ENCODE measurements at regions not wholly inside any gene's neighbourhood (a gene's known extent, or its start where the extent isn't known, plus 50 kb on each side); places are given as distances from the start of the nearest gene placed in this dataset.
A peak's percentile ranks its signal among the peaks of the same experiment; 100 is the strongest.
"Not testable (repeated sequence)": the region's sequence is repeated elsewhere in the genome, so short reads cannot be mapped to it uniquely, and the experiment has no call there.

- no peak for DNase-seq
Observed at GRCh38 chr20:48530957-48531356, 296.8 kb downstream of the PREX1 start.

DNA sequence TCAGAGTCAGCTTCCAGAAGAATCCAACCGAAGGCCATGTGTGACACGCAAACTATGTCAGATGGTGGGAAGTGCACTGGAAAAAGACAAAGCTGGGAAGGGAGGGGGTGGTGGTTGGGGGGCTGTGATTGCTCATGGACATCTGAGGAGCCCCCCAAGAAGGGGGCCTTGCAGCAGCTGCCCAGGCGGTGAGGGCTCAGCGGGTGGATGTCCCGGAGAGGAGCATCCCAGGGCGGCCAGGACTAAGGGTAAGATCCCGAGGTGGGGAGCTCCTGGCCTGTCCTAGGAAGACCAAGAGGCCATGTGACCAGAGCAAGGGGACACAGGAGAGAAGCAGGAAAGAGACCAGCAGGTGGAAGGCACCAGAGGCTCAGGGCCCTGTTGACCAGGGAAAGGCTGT lies 299.5 kb downstream of the PREX1 start:
- no peak for DNase-seq

DNA sequence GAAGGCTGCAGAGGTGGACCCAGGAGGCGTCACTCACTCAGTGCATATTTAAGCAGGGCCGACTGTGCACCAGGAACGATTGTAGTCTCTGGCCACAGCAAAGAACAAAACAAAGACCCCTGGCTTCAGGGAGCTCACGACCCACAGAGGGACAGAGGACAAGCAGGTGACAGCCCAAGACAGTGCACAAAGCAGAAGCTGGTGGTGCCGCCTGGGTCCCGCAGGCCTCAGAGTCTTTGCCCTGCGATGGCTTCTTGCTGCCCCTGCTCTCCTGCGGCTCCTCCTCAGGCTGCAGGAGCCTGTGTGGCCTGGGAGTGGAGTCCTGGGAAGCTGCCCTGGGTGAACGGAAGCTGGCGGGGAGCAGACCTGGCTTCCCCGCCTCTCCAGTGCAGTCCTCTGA lies 300.0 kb downstream of the PREX1 start:
- no peak for DNase-seq

GRCh38 chr20:48526936-48527335 lies 300.9 kb downstream of the PREX1 start:
- DNase-seq, result no peak

GRCh38 chr20:48525400-48525799 lies 302.4 kb downstream of the PREX1 start:
- DNase-seq, result no peak

DNA sequence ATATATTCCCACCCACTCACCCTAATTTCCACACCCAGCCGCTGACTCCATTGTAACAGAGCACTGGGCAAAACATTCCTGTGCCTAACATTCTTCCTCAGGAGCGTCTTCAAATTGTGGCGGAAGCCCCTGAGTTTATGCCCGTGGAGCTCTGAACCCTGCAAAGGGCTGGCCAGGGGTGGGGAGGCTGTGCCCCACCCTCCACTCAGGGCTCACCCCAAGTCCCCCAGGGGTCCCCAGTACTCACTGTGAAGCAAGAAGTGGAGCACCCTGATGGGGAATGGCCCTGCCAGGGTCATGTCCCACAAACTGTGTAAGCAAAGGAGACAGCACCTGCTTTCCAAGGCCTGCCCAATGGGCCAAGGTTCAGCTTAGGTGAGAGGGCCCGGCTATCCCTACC lies 303.2 kb downstream of the PREX1 start:
- DNase-seq, result no peak

- DNase-seq, result no peak
Observed at GRCh38 chr20:48523191-48523995, 304.4 kb downstream of the PREX1 start.

DNA sequence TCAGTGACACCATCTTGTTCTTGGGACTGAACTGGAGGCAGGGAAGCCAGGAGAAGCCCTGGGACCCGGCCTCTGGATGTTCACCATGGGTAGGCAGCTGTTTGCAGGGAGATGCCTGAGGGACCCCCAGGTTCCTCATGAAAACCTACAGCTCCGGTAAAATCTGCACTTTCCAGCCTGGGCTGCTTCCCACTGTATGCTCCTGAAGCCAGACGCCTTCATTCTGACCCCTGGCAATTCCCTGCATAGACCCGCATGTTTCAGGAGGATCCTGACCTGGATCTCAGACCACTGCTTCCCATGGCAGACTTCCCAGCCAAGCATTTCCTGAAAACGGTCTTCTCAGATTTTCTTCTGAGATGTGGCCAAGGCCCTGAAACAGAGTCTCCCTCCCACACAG lies 306.7 kb downstream of the PREX1 start:
- DNase-seq, result no peak

DNA sequence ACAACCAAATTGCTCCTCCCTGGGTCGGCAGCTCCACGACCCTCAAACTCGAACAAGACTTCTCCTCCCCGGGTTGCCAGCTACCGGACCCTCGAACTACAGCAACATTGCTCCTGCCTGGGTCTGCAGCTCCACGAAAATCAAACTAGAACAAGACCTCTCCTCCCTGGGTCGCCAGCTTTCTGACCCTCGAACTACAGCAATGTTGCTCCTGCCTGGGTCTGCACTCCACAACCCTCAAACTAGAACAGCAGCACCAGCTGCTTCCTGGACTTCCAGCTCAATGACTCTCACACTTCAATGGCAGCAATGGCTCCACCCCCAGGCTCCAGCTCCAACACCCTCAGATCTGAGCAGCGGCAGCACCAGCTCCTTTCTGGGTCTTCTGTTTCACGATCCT lies 311.6 kb downstream of the PREX1 start:
- DNase-seq, result peak; percentile 47

DNA sequence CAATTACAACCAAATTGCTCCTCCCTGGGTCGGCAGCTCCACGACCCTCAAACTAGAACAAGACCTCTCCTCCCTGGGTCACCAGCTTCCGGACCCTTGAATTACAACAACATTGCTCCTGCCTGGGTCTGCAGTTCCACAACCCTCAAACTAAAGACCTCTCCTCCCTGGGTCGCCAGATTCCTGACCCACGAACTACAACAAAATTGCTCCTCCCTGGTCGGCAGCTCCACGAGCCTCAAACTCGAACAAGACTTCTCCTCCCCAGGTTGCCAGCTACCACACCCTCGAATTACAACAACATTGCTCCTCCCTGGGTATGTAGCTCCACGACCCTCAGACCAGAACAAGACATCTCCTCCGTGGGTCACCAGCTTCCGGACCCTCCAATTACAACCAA lies 313.2 kb downstream of the PREX1 start:
- DNase-seq, result not testable (repeated sequence)

DNA sequence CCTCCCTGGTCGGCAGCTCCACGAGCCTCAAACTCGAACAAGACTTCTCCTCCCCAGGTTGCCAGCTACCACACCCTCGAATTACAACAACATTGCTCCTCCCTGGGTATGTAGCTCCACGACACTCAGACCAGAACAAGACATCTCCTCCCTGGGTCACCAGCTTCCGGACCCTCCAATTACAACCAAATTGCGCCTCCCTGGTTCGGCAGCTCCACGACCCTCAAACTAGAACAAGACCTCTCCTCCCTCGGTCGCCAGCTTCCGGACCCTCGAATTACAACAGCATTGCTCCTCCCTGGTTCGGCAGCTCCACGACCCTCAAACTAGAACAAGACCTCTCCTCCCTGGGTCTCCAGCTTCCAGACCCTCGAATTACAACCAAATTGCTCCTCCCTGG lies 315.3 kb downstream of the PREX1 start:
- DNase-seq, result not testable (repeated sequence)

DNA sequence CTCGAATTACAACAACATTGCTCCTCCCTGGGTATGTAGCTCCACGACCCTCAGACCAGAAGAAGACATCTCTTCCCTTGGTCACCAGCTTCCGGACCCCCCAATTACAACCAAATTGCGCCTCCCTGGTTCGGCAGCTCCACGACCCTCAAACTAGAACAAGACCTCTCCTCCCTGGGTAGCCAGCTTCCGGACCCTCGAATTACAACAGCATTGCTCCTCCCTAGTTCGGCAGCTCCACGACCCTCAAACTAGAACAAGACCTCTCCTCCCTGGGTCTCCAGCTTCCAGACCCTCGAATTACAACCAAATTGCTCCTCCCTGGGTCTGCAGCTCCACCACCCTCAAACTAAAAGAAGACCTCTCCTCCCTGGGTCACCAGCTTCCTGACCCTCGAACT lies 322.7 kb downstream of the PREX1 start:
- not testable (repeated sequence) for DNase-seq

DNA sequence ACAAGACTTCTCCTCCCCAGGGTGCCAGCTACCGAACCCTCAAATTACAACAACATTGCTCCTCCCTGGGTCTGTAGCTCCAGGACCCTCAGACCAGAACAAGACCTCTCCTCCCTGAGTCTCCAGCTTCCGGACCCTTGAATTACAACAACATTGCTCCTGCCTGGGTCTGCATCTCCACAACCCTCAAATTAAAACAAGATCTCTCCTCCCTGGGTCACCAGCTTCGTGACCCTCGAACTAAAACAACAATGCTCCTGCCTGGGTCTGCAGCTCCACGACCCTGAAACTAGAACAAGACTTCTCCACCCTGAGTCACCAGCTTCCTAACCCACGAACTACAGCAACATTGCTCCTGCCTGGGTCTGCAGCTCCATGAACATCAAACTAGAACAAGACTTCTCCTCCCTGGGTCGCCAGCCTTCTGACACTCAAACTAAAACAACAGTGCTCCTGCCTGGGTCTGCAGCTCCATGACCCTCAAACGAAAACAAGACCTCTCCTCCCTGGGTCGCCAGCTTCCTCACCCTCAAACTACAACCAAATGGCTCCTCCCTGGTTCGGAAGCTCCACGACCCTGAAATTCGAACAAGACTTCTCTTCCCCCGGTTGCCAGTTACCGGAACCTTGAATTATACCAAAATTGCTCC lies 324.5 kb downstream of the PREX1 start:
- no peak for DNase-seq

GRCh38 chr20:48502758-48503157 lies 325.0 kb downstream of the PREX1 start:
- no peak for DNase-seq

DNA sequence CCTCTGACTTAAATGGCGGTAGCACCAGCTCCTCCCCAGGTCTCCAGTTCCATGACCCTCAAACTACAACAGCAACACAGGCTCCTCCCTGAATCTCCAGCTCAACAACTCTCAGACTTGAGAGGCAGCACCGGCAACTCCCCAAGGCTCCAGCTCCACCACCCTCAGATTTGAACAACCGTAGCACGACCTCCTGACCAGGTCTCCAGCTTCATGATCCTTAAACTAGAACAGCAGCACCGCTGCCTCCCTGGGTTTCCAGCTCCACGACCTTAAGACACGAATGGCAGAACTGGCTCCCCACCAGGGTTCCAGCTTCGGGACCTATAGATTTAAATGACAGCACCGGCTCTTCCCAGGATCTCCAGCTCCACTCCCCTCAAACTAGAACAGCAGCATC lies 325.8 kb downstream of the PREX1 start:
- DNase-seq, result no peak

- not testable (repeated sequence) for DNase-seq
Observed at GRCh38 chr20:48500900-48501299, 326.9 kb downstream of the PREX1 start.

GRCh38 chr20:48498939-48499338 lies 328.9 kb downstream of the PREX1 start:
- DNase-seq, result not testable (repeated sequence)

- not testable (repeated sequence) for DNase-seq
Observed at GRCh38 chr20:48498125-48498524, 329.7 kb downstream of the PREX1 start.

DNA sequence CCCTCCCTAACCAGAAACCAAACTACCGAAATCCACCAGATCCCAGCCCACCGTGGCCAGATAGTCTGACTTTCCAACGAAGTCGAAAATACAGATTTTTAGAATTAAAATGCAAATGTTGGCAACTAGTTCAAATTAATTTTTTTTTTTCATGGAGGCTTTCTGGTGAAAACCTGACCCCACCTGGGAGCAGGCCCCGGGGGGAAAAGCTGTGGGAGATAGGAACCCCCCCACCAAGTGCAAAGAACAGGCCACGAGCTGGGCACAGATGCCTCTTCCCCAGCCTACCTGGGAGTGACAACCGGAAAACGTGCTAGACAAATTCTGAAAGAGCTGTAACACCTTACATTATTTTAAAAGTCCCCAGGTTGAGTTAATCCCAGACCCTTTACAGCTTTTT lies 333.8 kb downstream of the PREX1 start:
- no peak for DNase-seq

DNA sequence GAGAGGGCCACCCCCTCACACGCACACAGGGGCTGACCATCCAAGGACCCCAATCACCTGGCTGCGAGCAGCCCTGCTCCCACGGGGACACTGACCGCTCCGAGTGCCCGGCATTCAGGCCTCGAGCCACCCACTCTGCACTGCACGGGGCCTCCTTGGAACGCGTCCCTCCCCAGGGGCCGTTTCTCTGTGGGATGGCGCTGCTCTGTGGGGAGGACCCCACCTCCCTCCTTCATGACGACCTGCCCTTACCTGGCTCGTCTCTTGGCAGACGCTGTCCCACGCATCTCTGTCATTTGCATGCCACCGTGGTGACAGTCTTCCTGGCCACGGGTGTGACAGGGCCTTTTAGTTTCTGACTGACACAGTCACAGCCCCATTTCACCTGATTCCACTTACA lies 334.5 kb downstream of the PREX1 start:
- not testable (repeated sequence) for DNase-seq

DNA sequence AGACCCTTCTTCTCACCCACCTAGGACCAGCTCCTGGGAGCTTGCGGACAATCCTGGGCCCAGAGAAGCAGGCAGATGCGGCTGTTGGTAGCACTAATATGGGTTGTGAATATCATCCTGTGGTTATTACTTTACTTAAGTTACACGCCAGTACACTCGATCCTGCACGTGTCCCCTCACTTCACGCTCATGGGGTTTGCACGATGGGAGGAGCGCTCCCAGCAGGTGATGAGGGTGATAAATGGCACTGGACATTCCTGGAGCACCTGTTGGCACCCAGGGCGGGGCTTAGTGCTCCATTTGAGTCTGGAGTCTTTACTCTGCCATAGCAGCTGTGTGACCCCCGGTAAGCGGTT lies 335.1 kb downstream of the PREX1 start:
- DNase-seq, result no peak

DNA sequence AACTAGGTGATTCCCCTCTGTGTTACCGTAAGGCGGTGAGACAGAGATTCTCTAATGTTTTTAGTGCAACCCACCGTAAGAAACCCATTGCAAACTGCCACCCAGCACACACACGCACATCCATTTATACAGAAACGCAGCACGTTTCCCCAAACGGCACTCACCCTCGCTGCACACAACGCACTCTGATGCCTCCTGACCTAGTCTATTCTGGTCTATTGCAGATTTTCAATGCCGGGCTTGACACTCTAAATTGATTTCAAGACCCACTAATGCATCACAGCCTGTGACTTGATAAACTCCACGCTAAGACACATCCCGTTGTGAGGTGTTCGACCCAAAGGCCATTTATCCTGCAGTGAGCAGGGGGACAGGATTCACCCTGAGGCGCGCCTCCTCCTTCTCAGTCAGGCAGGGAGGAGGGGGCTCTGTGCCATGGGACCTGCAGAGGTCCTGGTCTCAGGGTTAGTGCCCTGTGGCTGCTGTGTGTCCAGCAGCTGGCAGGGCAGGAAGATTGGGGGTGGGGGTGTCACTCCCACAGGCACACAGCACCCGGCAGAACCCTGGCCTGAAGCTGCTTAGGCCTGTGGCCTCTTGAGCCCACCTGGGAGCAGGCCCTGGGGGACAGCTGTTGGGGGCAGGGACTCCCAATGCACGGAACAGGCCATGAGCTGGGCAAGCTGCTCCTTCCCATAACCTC lies 335.6 kb downstream of the PREX1 start:
- no peak for DNase-seq

DNA sequence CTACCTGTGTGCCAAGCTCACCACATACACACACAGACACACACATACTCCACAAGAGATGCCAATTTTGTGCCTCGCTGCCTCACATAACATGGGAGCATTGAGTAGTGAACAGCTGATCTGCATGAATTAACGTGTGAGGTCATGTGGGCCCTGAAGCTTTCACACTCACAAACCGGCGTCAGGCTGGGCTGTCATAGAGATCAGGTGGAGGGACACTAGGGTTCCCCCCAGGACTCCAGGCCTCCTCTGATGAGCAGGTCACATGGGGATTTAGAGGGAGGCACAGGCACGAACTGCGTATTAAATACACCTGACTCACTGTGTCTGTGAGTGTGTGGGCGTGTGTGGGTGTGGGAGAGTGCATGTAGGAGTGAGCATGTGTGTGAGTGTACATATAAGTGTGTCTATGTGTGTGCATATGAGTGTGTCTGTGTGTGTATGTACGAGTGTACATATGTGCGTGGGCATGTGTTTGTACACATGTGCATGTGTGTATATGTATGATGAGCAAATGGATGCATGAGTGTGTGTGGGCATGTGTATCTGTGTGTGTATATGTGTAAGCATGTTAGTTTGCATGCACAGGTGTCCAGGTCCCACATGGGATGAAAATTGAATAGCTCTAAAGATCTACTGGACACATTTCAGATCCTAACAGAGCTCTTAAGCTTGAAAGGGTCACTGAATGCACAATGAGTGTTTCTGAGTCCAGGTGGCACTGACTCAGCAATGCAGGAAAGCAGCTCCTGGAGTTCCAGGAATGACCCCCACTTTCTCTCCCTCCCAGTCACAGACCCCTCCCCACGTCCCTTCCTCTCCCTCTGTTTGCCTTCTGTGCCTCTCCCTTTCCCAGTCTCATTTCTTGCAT lies 336.6 kb downstream of the PREX1 start:
- no peak for DNase-seq

Measured in NCI-H345 (cell line).